ENCODE measurements at regions not wholly inside any gene's neighbourhood (a gene's known extent, or its start where the extent isn't known, plus 50 kb on each side); places are given as distances from the start of the nearest gene placed in this dataset.
A peak's percentile ranks its signal among the peaks of the same experiment; 100 is the strongest.
"Not testable (repeated sequence)": the region's sequence is repeated elsewhere in the genome, so short reads cannot be mapped to it uniquely, and the experiment has no call there.

DNA sequence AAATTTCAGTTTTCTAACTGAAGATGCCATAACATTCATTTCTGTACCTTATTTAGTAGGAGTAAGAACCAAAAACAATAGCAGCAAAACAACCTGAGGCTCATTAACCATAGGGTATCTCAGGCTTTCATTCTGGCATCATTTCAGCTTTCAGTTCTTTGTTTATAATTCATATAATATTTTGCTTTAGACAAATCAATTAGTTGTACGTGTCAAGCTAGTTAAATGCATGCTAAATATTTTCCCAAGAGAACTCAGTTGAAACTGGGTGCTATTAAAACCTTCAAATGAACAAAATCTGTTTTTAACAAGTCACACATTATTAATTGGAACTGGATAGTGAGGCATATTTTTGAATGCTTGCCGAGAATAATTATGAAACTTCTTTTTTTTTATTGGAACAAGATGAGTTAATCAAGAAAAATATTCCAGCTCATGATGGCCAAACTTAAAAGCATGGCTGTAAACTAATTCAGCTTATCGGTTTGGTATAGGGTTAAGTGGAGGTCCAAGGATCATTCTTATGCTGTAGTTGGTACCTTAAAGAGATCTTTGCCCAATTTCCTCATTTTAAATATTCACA lies 442.7 kb downstream of the BTG1 start:
- TF ChIP-seq TAF1 (IDR thresholded peaks at IDR 0.05; ENCODE audit: low read depth, low read length) (no peak), PAX5 (IDR thresholded peaks at IDR 0.05; ENCODE audit: insufficient read depth, low read length, severe bottlenecking) (no peak), POU2F2 (IDR thresholded peaks at IDR 0.05; ENCODE audit: low read depth, low read length) (no peak), SPI1 (IDR thresholded peaks at IDR 0.05; ENCODE audit: low read depth, low read length) (no peak), POLR2AphosphoS5 (IDR thresholded peaks at IDR 0.05; ENCODE audit: low read depth, low read length) (no peak), POLR2A (IDR thresholded peaks at IDR 0.05; ENCODE audit: low read depth, low read length) (no peak)
- DNase-seq (ENCODE audit: insufficient read length, low spot score) (no peak), FAIRE-seq (no peak)

DNA sequence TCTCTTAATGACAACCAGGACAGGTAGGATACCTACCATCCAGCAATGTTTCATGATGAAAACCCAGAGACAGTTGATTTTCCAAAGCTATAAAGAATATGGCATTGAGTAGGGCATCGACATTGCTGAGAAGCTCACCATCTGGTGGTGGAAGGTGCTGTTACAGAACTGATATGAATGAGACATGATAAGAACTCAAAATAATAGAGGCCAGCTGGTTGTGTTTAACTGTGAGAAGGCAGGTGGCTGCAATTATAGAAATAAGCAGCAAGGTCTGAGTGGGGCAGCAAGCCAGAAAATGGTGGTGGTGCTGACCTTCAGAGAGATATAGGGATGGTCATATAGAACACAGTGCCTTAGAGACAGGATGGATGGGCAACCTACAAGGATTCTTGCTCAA lies 449.7 kb downstream of the BTG1 start:
- TF ChIP-seq POU2F2 (IDR thresholded peaks at IDR 0.05; ENCODE audit: low read depth, low read length), result no peak
- no peak for TF ChIP-seq TAF1 (IDR thresholded peaks at IDR 0.05; ENCODE audit: low read depth, low read length)
- TF ChIP-seq POLR2A (IDR thresholded peaks at IDR 0.05; ENCODE audit: low read depth, low read length), result no peak
- TF ChIP-seq PAX5 (IDR thresholded peaks at IDR 0.05; ENCODE audit: insufficient read depth, low read length, severe bottlenecking), result no peak
- TF ChIP-seq POLR2AphosphoS5 (IDR thresholded peaks at IDR 0.05; ENCODE audit: low read depth, low read length), result no peak
- TF ChIP-seq SPI1 (IDR thresholded peaks at IDR 0.05; ENCODE audit: low read depth, low read length), result no peak
- no peak for DNase-seq (ENCODE audit: insufficient read length, low spot score)
- no peak for FAIRE-seq

DNA sequence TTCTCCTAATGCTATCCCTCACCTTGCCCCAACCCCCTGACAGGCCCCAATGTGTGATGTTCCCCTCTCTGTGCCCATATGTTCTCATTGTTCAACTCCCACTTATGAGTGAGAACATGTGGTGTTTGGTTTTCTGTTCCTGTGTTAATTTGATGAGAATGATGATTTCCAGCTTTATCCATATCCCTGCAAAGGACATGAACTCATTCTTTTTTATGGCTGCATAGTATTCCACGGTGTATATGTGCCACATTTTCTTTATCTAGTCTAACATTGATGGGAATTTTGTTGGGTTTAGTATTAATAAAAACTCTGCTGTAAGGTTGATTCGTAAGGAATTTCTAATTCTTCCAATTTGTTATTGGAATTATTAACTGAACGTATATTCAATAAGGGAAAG lies 450.2 kb downstream of the BTG1 start:
- not testable (repeated sequence) for FAIRE-seq; DNase-seq (ENCODE audit: insufficient read length, low spot score)

DNA sequence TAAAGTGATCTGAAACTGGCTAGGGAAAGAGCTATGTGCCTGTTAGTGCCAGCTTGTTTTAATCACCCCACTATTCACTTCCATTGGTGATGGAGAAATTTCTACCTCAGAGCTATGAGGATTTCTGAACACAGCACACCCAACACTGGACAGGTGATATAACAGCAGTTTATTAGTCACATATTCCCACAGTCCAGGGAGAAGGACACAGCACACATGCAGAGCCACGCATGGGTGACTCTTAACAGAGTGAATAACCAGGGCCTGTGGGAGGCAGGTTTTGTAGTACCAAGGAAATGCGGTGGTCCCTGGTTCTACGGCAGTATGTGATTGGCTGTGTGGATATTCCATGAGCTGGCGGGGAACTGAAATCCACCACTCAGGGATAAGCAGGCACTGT lies 455.1 kb downstream of the BTG1 start:
- DNase-seq (ENCODE audit: insufficient read length, low spot score), result no peak
- FAIRE-seq, result no peak
- TF ChIP-seq POLR2A (IDR thresholded peaks at IDR 0.05; ENCODE audit: low read depth, low read length) (no peak), PAX5 (IDR thresholded peaks at IDR 0.05; ENCODE audit: insufficient read depth, low read length, severe bottlenecking) (no peak), POLR2AphosphoS5 (IDR thresholded peaks at IDR 0.05; ENCODE audit: low read depth, low read length) (no peak), SPI1 (IDR thresholded peaks at IDR 0.05; ENCODE audit: low read depth, low read length) (no peak), TAF1 (IDR thresholded peaks at IDR 0.05; ENCODE audit: low read depth, low read length) (no peak), POU2F2 (IDR thresholded peaks at IDR 0.05; ENCODE audit: low read depth, low read length) (no peak)

DNA sequence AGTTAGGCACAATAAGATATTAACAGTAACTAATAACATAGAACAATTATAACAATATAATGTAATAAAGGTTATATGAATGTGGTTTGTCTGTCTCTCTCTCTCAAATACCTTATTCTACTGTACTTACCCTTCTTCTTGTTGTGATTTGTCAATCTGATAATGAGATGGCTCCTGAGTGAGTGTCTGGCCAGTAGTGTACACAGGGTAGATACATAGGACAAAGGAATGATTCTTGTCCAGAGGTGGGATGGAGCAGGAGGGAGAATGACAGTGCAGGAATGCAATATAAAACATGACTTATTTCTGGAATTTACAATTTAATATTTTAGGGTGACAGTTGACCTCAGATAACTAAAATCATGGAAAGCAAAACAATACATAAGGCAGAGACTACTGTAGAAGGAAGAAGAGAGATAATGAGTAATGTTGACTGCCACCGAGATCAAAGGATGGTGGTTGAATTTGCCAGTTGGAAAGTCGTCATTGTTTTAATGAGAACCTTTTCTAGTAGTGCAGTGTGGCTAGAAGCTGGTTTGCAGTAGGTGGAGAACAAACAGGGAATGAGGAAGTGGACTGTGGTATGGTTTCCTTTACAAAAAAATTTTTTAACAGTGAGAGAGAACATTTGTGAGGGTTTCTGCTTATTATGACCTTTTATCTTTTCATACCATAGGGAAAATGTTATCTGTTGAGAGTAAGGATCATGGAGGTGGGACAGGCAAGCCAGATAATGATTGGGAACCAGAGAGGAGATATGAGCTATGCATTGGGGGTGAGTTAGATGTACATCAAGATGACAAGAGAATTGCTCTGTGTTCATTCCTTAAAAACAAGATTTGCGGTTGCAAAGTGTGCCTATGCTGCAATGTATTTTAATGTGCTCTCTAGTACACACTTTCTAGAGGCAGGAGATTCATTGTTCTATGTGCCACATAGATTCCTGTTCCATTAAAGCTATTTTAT lies 458.3 kb downstream of the BTG1 start:
- FAIRE-seq (no peak), DNase-seq (ENCODE audit: insufficient read length, low spot score) (no peak)
- peak; percentile 85 for TF ChIP-seq SPI1 (IDR thresholded peaks at IDR 0.05; ENCODE audit: low read depth, low read length)
- TF ChIP-seq PAX5 (IDR thresholded peaks at IDR 0.05; ENCODE audit: insufficient read depth, low read length, severe bottlenecking), result no peak

DNA sequence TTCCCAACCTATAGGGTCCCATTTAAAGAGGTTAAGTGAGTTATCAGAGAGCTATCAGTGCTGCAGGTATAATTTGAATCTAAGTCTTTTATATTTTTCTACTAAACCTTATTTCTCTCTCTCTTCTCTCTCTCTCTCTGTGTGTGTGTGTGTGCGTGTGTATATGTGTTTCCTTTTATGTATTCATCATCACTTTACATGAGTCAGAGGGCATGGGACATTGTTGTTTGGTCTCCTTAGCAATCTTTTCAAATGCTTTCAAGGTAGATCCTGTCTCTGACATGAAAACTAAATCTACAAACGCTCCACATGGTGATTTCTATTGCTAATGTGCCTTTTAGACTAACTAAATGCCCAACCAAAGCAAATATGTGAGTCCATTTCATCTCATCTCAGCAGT lies 459.7 kb downstream of the BTG1 start:
- DNase-seq (ENCODE audit: insufficient read length, low spot score), result no peak

DNA sequence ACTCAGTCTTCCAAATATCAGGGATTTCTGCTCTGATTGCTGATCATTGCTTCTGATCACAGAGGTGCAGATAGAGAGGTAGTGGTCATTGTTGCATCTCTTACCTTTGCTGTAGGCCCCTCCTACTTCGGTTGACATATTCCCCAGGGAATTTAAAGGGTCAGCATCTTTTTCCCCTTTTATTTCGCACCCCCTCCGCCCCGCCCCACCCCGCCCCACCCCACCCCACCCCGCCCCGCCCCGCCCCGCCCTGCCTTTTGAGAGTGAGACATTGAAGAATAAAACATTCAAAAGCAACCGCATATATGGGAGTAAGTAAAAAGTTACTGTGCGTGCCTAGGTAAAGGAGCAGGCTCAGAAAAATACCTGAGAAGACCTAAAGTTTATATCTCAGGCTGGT lies 463.9 kb downstream of the BTG1 start:
- no peak for FAIRE-seq
- TF ChIP-seq POU2F2 (IDR thresholded peaks at IDR 0.05; ENCODE audit: low read depth, low read length) (no peak), TAF1 (IDR thresholded peaks at IDR 0.05; ENCODE audit: low read depth, low read length) (no peak), POLR2A (IDR thresholded peaks at IDR 0.05; ENCODE audit: low read depth, low read length) (no peak), PAX5 (IDR thresholded peaks at IDR 0.05; ENCODE audit: insufficient read depth, low read length, severe bottlenecking) (no peak), SPI1 (IDR thresholded peaks at IDR 0.05; ENCODE audit: low read depth, low read length) (no peak), POLR2AphosphoS5 (IDR thresholded peaks at IDR 0.05; ENCODE audit: low read depth, low read length) (no peak)
- no peak for DNase-seq (ENCODE audit: insufficient read length, low spot score)

More for the DNA sequence above, 459.7 kb downstream of the BTG1 start:
- TF ChIP-seq TAF1 (IDR thresholded peaks at IDR 0.05; ENCODE audit: low read depth, low read length), result no peak
- TF ChIP-seq POLR2AphosphoS5 (IDR thresholded peaks at IDR 0.05; ENCODE audit: low read depth, low read length), result no peak
- TF ChIP-seq SPI1 (IDR thresholded peaks at IDR 0.05; ENCODE audit: low read depth, low read length), result no peak
- no peak for TF ChIP-seq POLR2A (IDR thresholded peaks at IDR 0.05; ENCODE audit: low read depth, low read length)
- TF ChIP-seq PAX5 (IDR thresholded peaks at IDR 0.05; ENCODE audit: insufficient read depth, low read length, severe bottlenecking), result no peak
- TF ChIP-seq POU2F2 (IDR thresholded peaks at IDR 0.05; ENCODE audit: low read depth, low read length), result no peak
- no peak for FAIRE-seq

DNA sequence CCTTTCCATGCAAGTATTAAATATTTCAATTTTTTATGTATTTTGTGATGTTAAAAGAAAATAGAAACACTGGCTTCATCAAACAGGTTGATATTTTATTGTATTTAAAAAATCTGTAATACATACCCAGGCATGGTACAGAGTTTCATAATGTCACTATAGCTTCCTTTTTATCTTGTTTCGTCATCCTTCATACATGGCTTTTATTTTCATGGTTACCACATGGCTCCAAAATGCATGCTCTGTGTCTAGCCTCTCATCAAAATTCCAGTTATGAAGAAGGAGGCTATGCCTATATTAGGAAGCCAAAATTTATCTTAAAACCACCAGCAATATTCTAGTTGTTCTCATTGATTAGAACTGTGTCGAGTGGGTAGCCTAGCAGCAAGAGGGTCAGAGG lies 464.8 kb downstream of the BTG1 start:
- no peak for DNase-seq (ENCODE audit: insufficient read length, low spot score)
- no peak for FAIRE-seq
- TF ChIP-seq POLR2A (IDR thresholded peaks at IDR 0.05; ENCODE audit: low read depth, low read length) (no peak), PAX5 (IDR thresholded peaks at IDR 0.05; ENCODE audit: insufficient read depth, low read length, severe bottlenecking) (no peak), TAF1 (IDR thresholded peaks at IDR 0.05; ENCODE audit: low read depth, low read length) (no peak), POU2F2 (IDR thresholded peaks at IDR 0.05; ENCODE audit: low read depth, low read length) (no peak), SPI1 (IDR thresholded peaks at IDR 0.05; ENCODE audit: low read depth, low read length) (no peak), POLR2AphosphoS5 (IDR thresholded peaks at IDR 0.05; ENCODE audit: low read depth, low read length) (no peak)

DNA sequence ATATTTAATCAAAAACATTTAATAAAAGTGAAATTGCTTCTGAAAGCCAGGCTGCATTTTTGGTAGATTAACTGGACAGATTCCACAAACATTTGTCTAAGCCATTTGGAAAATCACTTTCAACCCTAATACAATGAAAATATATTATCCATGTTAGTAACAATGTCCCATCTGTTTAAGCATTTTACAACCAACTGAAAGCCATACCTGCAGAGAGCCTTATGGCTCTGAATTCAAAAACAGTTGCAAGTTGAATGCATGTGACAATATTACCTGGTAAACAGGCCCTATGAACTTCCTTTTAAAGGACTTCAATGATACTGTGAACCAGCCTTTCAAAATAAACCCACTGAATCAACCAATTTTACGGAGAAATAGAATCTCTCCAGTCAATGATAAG lies 468.1 kb downstream of the BTG1 start:
- no peak for FAIRE-seq
- DNase-seq (ENCODE audit: insufficient read length, low spot score), result no peak
- no peak for TF ChIP-seq POU2F2 (IDR thresholded peaks at IDR 0.05; ENCODE audit: low read depth, low read length)
- no peak for TF ChIP-seq TAF1 (IDR thresholded peaks at IDR 0.05; ENCODE audit: low read depth, low read length)
- no peak for TF ChIP-seq SPI1 (IDR thresholded peaks at IDR 0.05; ENCODE audit: low read depth, low read length)
- TF ChIP-seq POLR2AphosphoS5 (IDR thresholded peaks at IDR 0.05; ENCODE audit: low read depth, low read length), result no peak
- TF ChIP-seq POLR2A (IDR thresholded peaks at IDR 0.05; ENCODE audit: low read depth, low read length), result no peak
- no peak for TF ChIP-seq PAX5 (IDR thresholded peaks at IDR 0.05; ENCODE audit: insufficient read depth, low read length, severe bottlenecking)

DNA sequence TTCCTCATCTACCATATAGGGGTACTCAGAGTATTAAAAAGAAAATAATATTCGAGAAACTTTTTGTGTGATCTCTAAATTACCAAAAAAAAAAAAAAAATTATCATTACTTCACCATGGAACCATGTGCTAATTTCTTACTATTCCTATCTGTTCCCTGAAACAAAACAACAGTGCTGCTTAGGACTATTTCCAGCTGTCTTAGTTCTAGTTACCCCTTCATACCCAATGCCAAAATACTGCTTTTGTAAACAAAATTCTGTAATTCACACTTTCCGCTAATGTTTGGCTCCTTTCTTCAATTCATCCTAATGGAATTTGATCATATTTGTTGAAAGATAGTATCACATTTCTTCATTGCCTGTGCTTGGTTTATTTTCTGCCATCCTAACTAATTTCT lies 470.2 kb downstream of the BTG1 start:
- FAIRE-seq (no peak), DNase-seq (ENCODE audit: insufficient read length, low spot score) (no peak)
- TF ChIP-seq POLR2AphosphoS5 (IDR thresholded peaks at IDR 0.05; ENCODE audit: low read depth, low read length), result no peak
- no peak for TF ChIP-seq SPI1 (IDR thresholded peaks at IDR 0.05; ENCODE audit: low read depth, low read length)
- no peak for TF ChIP-seq TAF1 (IDR thresholded peaks at IDR 0.05; ENCODE audit: low read depth, low read length)
- TF ChIP-seq POLR2A (IDR thresholded peaks at IDR 0.05; ENCODE audit: low read depth, low read length), result no peak
- no peak for TF ChIP-seq PAX5 (IDR thresholded peaks at IDR 0.05; ENCODE audit: insufficient read depth, low read length, severe bottlenecking)
- no peak for TF ChIP-seq POU2F2 (IDR thresholded peaks at IDR 0.05; ENCODE audit: low read depth, low read length)

Measured in GM12891 (cell line).